ENCODE measurements at regions not wholly inside any gene's neighbourhood (a gene's known extent, or its start where the extent isn't known, plus 50 kb on each side); places are given as distances from the start of the nearest gene placed in this dataset.

- no peak for DNase-seq (ENCODE audit: low read depth, low spot score)
- Histone ChIP-seq H3K4me3 (ENCODE audit: insufficient read length, low read depth) (no peak overlapping the region), H3K4me1 (ENCODE audit: insufficient read depth, insufficient read length) (no peaks in the 10 kb centered on the region), H3K9ac (ENCODE audit: insufficient read length, low read depth) (no peak overlapping the region), H3K9me3 (ENCODE audit: insufficient read depth, low read length) (peaks cover 11% of the 10 kb centered on the region; the same call in 1 of the 2 replicates), H3K27me3 (ENCODE audit: insufficient read depth, insufficient read length) (no peaks in the 10 kb centered on the region), H3K36me3 (ENCODE audit: insufficient read depth, insufficient read length, low read length) (no peaks in the 10 kb centered on the region)
- no peak for TF ChIP-seq SUZ12 (IDR thresholded peaks at IDR 0.05; ENCODE audit: extremely low read depth, insufficient read depth, insufficient read length)
- TF ChIP-seq ZNF274 (IDR thresholded peaks at IDR 0.05; ENCODE audit: low read depth, low read length), result no peak
- no peak for TF ChIP-seq YY1 (IDR thresholded peaks at IDR 0.05; ENCODE audit: insufficient read depth, insufficient read length)
These were observed 297.2 kb upstream of the LDB2 start for GRCh38 chr4:17195461-17196275.

DNA sequence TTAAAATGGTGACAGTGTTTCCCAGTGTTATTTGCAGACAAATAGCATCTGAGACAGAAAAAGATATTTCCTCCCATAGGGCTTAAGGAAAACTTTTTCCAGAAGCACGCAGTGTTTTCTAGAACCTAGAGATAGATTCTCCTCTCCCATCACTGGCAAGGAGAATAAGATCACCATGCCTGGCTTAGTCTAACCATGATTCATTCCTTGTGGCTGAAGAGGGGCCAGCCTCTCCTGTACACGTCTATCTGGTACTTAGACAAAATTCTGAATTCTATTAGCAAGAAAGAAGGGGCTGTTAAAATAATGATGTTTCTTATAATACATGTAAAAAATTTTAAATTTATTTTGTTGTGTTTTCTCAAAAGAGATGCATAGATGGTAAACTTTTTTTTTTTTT, 296.1 kb upstream of the LDB2 start:
- TF ChIP-seq YY1 (IDR thresholded peaks at IDR 0.05; ENCODE audit: insufficient read depth, insufficient read length) (no peak), SUZ12 (IDR thresholded peaks at IDR 0.05; ENCODE audit: extremely low read depth, insufficient read depth, insufficient read length) (no peak), ZNF274 (IDR thresholded peaks at IDR 0.05; ENCODE audit: low read depth, low read length) (no peak)

DNA sequence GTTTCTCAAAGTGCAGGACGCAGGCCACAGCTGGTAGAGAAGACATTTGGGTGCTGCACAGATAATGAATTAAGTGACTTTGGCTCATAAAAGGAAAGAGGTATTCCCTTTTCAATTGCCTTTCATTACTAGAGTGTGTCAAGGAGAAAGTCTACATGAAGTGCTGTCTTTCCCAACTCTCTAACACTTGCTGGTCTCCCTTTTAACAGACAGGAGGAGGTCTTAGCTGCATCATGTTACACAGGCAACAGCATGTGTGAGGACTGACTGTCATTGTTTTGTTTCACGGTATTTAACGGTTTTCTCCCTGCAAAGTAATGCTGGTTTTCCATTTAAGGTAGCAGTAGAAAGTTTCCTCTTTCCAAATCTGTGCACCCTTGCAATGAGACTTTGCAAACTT, 291.3 kb upstream of the LDB2 start:
- TF ChIP-seq ZNF274 (IDR thresholded peaks at IDR 0.05; ENCODE audit: low read depth, low read length) (no peak), YY1 (IDR thresholded peaks at IDR 0.05; ENCODE audit: insufficient read depth, insufficient read length) (no peak), SUZ12 (IDR thresholded peaks at IDR 0.05; ENCODE audit: extremely low read depth, insufficient read depth, insufficient read length) (no peak)
- H3K9ac ChIP-seq (ENCODE audit: insufficient read length, low read depth), result no peak overlapping the region
- no peak for DNase-seq (ENCODE audit: low read depth, low spot score)
- no peaks in the 10 kb centered on the region for H3K27me3 ChIP-seq (ENCODE audit: insufficient read depth, insufficient read length)
- no peaks in the 10 kb centered on the region for H3K4me1 ChIP-seq (ENCODE audit: insufficient read depth, insufficient read length)
- no peaks in the 10 kb centered on the region for H3K36me3 ChIP-seq (ENCODE audit: insufficient read depth, insufficient read length, low read length)
- no peaks in the 10 kb centered on the region for H3K9me3 ChIP-seq (ENCODE audit: insufficient read depth, low read length)
- H3K4me3 ChIP-seq (ENCODE audit: insufficient read length, low read depth), result no peak overlapping the region

More for the DNA sequence above, 296.1 kb upstream of the LDB2 start:
- Histone ChIP-seq H3K9me3 (ENCODE audit: insufficient read depth, low read length) (peaks cover 6% of the 10 kb centered on the region; the same call in 1 of the 2 replicates), H3K4me3 (ENCODE audit: insufficient read length, low read depth) (no peak overlapping the region), H3K9ac (ENCODE audit: insufficient read length, low read depth) (no peak overlapping the region), H3K4me1 (ENCODE audit: insufficient read depth, insufficient read length) (no peaks in the 10 kb centered on the region), H3K36me3 (ENCODE audit: insufficient read depth, insufficient read length, low read length) (no peaks in the 10 kb centered on the region), H3K27me3 (ENCODE audit: insufficient read depth, insufficient read length) (no peaks in the 10 kb centered on the region)
- DNase-seq (ENCODE audit: low read depth, low spot score), result no peak

- no peak overlapping the region for H3K4me3 ChIP-seq (ENCODE audit: insufficient read length, low read depth)
- H3K9me3 ChIP-seq (ENCODE audit: insufficient read depth, low read length), result no peaks in the 10 kb centered on the region
- TF ChIP-seq YY1 (IDR thresholded peaks at IDR 0.05; ENCODE audit: insufficient read depth, insufficient read length), result no peak
- TF ChIP-seq ZNF274 (IDR thresholded peaks at IDR 0.05; ENCODE audit: low read depth, low read length), result no peak
- TF ChIP-seq SUZ12 (IDR thresholded peaks at IDR 0.05; ENCODE audit: extremely low read depth, insufficient read depth, insufficient read length), result no peak
- no peaks in the 10 kb centered on the region for H3K36me3 ChIP-seq (ENCODE audit: insufficient read depth, insufficient read length, low read length)
- H3K9ac ChIP-seq (ENCODE audit: insufficient read length, low read depth), result no peak overlapping the region
- no peaks in the 10 kb centered on the region for H3K4me1 ChIP-seq (ENCODE audit: insufficient read depth, insufficient read length)
- no peaks in the 10 kb centered on the region for H3K27me3 ChIP-seq (ENCODE audit: insufficient read depth, insufficient read length)
- DNase-seq (ENCODE audit: low read depth, low spot score), result no peak
These were observed 290.9 kb upstream of the LDB2 start for GRCh38 chr4:17189401-17189720.

- Histone ChIP-seq H3K36me3 (ENCODE audit: insufficient read depth, insufficient read length, low read length) (no peaks in the 10 kb centered on the region), H3K27me3 (ENCODE audit: insufficient read depth, insufficient read length) (no peaks in the 10 kb centered on the region), H3K9me3 (ENCODE audit: insufficient read depth, low read length) (no peaks in the 10 kb centered on the region), H3K4me3 (ENCODE audit: insufficient read length, low read depth) (no peak overlapping the region), H3K9ac (ENCODE audit: insufficient read length, low read depth) (no peak overlapping the region), H3K4me1 (ENCODE audit: insufficient read depth, insufficient read length) (no peaks in the 10 kb centered on the region)
- TF ChIP-seq SUZ12 (IDR thresholded peaks at IDR 0.05; ENCODE audit: extremely low read depth, insufficient read depth, insufficient read length) (no peak), ZNF274 (IDR thresholded peaks at IDR 0.05; ENCODE audit: low read depth, low read length) (no peak), YY1 (IDR thresholded peaks at IDR 0.05; ENCODE audit: insufficient read depth, insufficient read length) (no peak)
- no peak for DNase-seq (ENCODE audit: low read depth, low spot score)
These were observed 290.3 kb upstream of the LDB2 start for GRCh38 chr4:17188547-17189400.

DNA sequence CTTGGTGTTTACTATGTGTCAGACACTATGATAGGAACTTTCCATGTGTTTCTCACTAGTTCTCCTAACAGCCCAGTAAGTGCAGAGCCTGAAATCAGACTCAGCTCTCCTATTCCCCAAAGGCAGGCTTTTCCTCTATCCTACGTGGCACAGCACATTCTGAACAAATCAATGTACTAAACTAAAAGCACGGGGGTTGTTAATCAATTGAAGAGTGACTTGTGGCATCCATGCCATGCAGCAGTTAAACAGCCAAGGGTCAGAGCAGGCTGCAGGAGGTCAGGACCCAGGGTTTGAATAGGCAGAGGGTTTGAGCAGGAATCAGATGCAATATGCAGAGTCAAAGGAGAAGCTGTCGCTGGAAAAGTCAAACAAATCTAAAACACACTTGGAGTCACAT, 289.7 kb upstream of the LDB2 start:
- H3K27me3 ChIP-seq (ENCODE audit: insufficient read depth, insufficient read length), result no peaks in the 10 kb centered on the region
- no peaks in the 10 kb centered on the region for H3K4me1 ChIP-seq (ENCODE audit: insufficient read depth, insufficient read length)
- TF ChIP-seq YY1 (IDR thresholded peaks at IDR 0.05; ENCODE audit: insufficient read depth, insufficient read length), result no peak
- TF ChIP-seq ZNF274 (IDR thresholded peaks at IDR 0.05; ENCODE audit: low read depth, low read length), result no peak
- DNase-seq (ENCODE audit: low read depth, low spot score), result no peak
- H3K4me3 ChIP-seq (ENCODE audit: insufficient read length, low read depth), result no peak overlapping the region
- H3K36me3 ChIP-seq (ENCODE audit: insufficient read depth, insufficient read length, low read length), result no peaks in the 10 kb centered on the region
- no peak overlapping the region for H3K9ac ChIP-seq (ENCODE audit: insufficient read length, low read depth)
- no peaks in the 10 kb centered on the region for H3K9me3 ChIP-seq (ENCODE audit: insufficient read depth, low read length)

DNA sequence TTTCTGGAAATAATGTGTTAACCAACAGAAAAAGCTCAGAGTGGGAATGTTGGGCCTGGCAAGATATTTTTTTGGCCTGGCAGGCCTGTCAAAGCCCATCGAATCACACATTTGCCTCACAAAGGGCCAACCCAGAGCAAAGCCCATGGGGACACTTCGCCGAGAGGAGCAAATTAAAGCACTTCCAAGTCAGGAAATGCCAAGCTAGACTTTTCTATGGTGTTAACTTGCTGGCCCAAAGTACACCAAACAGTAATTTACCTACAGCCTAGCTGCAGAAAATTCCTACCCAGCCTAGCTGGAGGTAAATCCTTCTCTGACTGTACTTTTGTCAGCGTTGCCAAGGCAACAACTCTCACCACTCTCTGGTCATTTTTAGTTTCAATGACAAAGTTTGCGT, 288.6 kb upstream of the LDB2 start:
- Histone ChIP-seq H3K4me1 (ENCODE audit: insufficient read depth, insufficient read length) (no peaks in the 10 kb centered on the region), H3K9ac (ENCODE audit: insufficient read length, low read depth) (no peak overlapping the region), H3K4me3 (ENCODE audit: insufficient read length, low read depth) (no peak overlapping the region), H3K9me3 (ENCODE audit: insufficient read depth, low read length) (no peaks in the 10 kb centered on the region), H3K27me3 (ENCODE audit: insufficient read depth, insufficient read length) (no peaks in the 10 kb centered on the region), H3K36me3 (ENCODE audit: insufficient read depth, insufficient read length, low read length) (no peaks in the 10 kb centered on the region)
- TF ChIP-seq SUZ12 (IDR thresholded peaks at IDR 0.05; ENCODE audit: extremely low read depth, insufficient read depth, insufficient read length) (no peak), ZNF274 (IDR thresholded peaks at IDR 0.05; ENCODE audit: low read depth, low read length) (no peak), YY1 (IDR thresholded peaks at IDR 0.05; ENCODE audit: insufficient read depth, insufficient read length) (no peak)
- DNase-seq (ENCODE audit: low read depth, low spot score), result no peak
